ENCODE measurements at regions not wholly inside any gene's neighbourhood (a gene's known extent, or its start where the extent isn't known, plus 50 kb on each side); places are given as distances from the start of the nearest gene placed in this dataset.

DNA sequence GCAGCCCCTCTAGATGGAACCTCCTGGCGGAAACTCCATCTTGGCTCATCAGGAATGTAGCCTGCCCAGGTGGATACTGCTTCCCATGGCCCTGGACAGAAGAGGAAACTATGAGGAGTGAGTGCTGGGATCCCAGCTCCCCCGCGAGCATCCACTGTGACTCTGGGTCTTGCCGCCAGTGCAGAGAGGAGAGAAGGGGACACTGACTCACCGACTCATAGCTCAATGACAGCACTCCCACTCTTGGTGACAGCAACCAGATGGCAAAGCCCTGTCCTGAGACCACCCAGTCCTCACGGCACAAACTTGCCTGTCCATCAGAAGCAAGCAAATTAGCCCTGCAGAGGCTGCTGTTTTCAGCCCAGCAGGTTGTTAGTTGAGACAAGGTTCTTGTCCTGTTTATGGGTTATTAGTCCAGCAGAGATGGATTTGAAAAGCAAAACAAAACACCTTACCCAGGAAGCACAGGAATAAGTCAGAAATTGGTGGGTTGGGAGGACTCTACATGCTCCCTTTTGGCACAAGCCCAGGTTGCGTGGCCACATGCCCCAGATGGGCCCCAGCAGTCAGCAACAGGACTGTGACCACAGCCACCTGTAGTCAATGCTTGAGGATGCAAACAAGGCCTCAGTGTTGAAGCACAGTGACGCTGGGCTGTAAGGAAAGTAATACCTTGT lies 111.5 kb upstream of the GLI2 start:
- no peak for TF ChIP-seq POLR2A (IDR thresholded peaks at IDR 0.05)
- TF ChIP-seq, protein P1, sequence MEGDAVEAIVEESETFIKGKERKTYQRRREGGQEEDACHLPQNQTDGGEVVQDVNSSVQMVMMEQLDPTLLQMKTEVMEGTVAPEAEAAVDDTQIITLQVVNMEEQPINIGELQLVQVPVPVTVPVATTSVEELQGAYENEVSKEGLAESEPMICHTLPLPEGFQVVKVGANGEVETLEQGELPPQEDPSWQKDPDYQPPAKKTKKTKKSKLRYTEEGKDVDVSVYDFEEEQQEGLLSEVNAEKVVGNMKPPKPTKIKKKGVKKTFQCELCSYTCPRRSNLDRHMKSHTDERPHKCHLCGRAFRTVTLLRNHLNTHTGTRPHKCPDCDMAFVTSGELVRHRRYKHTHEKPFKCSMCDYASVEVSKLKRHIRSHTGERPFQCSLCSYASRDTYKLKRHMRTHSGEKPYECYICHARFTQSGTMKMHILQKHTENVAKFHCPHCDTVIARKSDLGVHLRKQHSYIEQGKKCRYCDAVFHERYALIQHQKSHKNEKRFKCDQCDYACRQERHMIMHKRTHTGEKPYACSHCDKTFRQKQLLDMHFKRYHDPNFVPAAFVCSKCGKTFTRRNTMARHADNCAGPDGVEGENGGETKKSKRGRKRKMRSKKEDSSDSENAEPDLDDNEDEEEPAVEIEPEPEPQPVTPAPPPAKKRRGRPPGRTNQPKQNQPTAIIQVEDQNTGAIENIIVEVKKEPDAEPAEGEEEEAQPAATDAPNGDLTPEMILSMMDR (IDR thresholded peaks at IDR 0.05), result no peak

Measured in esophagus squamous epithelium (tissue), 4 donors.